Common myeloid progenitor, CD34-positive (primary cell): ENCODE measurements at regions not wholly inside any gene's neighbourhood (a gene's known extent, or its start where the extent isn't known, plus 50 kb on each side); places are given as distances from the start of the nearest gene placed in this dataset.
"Not testable (repeated sequence)": the region's sequence is repeated elsewhere in the genome, so short reads cannot be mapped to it uniquely, and the experiment has no call there.

ENCODE experiments used
- CTCF ChIA-PET: fragments of 350-600 bp; sonication (Branson Sonifier 250); formaldehyde crosslinking; loops from one replicate; lab custom pipeline; 2021; ENCODE audit warnings: antibody characterized with exemption; lab: Charles Lee
- POLR2A ChIA-PET: fragments of 350-600 bp; sonication (Branson Sonifier 250); formaldehyde crosslinking; loops from one replicate; lab custom pipeline; 2021; ENCODE audit warnings: antibody characterized with exemption; lab: Charles Lee
- DNase-seq, 3 donors: peaks; one replicate each; pipeline versions ENCODE4 v3.0.0 to v3.0.0-alpha.2; 2013
- H3K27ac ChIP-seq, 2 experiments: 1 replicate in 1 of 2; 2 replicates in 1 of 2; pipeline ENCODE4 v1.7.0; 2013; ENCODE audit warnings: inconsistent platforms in 2 of 2, low read length in 2 of 2, mild to moderate bottlenecking in 2 of 2, low read depth in 1 of 2, moderate library complexity in 1 of 2; ENCODE audit not compliant: severe bottlenecking in 2 of 2, insufficient read depth in 1 of 2, poor library complexity in 1 of 2
- H3K27me3 ChIP-seq, 5 experiments: replicated peaks in 2 of 5; 1 replicate in 3 of 5; 2 replicates in 2 of 5; pipeline versions ENCODE4 v1.6.1 to v1.7.0; 2013; ENCODE audit warnings: low read length in 4 of 5, mild to moderate bottlenecking in 2 of 5, moderate library complexity in 2 of 5, inconsistent platforms in 1 of 5; ENCODE audit not compliant: insufficient read depth in 5 of 5, control insufficient read depth in 4 of 5
- H3K36me3 ChIP-seq, 4 experiments: 1 replicate in 2 of 4; 2 replicates in 2 of 4; pipeline versions ENCODE4 v1.6.1 to v1.7.0; 2013; ENCODE audit warnings: low read length in 3 of 4, control low read depth in 1 of 4, mild to moderate bottlenecking in 1 of 4; ENCODE audit not compliant: control insufficient read depth in 4 of 4, insufficient read depth in 4 of 4
- H3K4me1 ChIP-seq, 4 experiments: 1 replicate in 3 of 4; 2 replicates in 1 of 4; pipeline versions ENCODE4 v1.6.1 to v1.7.1; 2013; ENCODE audit warnings: low read length in 3 of 4, mild to moderate bottlenecking in 3 of 4, control low read depth in 1 of 4, inconsistent platforms in 1 of 4, moderate library complexity in 1 of 4; ENCODE audit not compliant: control insufficient read depth in 4 of 4, insufficient read depth in 4 of 4; ENCODE audit errors: control extremely low read depth in 1 of 4
- H3K4me3 ChIP-seq, 7 experiments: 1 replicate in 4 of 7; 2 replicates in 3 of 7; pipeline versions ENCODE4 v1.5.1 to v1.7.0; 2013; ENCODE audit warnings: mild to moderate bottlenecking in 7 of 7, low read length in 6 of 7, moderate library complexity in 6 of 7, inconsistent platforms in 2 of 7, low read depth in 2 of 7, control low read depth in 1 of 7; ENCODE audit not compliant: insufficient read depth in 4 of 7, control insufficient read depth in 1 of 7; ENCODE audit errors: extremely low read depth in 1 of 7
- H3K9me3 ChIP-seq, 5 experiments: 1 replicate in 4 of 5; 2 replicates in 1 of 5; pipeline versions ENCODE4 v1.6.1 to v1.7.1; 2013; ENCODE audit warnings: low read length in 4 of 5, mild to moderate bottlenecking in 2 of 5, inconsistent platforms in 1 of 5, low read depth in 1 of 5, moderate library complexity in 1 of 5; ENCODE audit not compliant: control insufficient read depth in 4 of 5, insufficient read depth in 2 of 5; ENCODE audit errors: control extremely low read depth in 1 of 5
- WGBS: methylation state at CpG from one replicate; pipeline ENCODE4 v1.1.5; 2013; ENCODE audit not compliant: insufficient coverage; 5-methylcytosine and 5-hydroxymethylcytosine counted together

DNA sequence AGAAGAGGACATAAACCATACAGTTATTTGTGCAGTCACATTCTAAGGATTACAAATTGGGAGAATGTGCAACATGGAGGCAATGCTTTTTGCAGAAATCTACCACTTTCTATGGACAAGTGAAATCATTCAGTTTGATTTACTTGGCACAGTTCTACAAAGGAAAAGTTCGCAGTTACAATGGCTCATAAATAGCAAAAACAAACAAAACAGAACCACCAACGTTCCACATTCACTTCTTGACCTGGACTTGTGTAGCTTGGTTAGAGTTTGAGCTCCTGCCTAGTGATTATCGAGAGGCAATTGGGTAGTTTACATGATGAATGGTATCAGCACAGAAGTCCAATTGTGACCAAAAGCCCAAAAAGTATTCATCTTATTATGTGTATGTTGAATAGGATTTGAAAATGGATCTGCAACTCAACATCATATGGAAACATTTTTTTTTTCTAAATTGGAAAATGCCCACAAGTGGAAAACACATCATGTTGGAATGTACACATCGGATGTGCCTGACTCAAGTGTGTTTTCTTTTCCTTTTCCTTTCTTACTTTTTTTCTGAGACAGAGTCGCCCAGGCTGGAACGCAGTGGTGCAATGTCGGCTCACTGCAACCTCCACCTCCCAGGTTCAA lies 123.8 kb downstream of the LUZP4 start:
- WGBS: 96% methylated on average over 4 of the region's 7 CpGs
- CTCF ChIA-PET: no interaction called here
- no peak for DNase-seq
- no peaks in the 10 kb centered on the region for H3K36me3 ChIP-seq
- POLR2A ChIA-PET: no interaction called here
- H3K9me3 ChIP-seq: no peaks in the 10 kb centered on the region
- peaks cover 0 to 8% (median 0%) of the 10 kb centered on the region in 5 experiments for H3K27me3 ChIP-seq
- H3K27ac ChIP-seq: no peak overlapping the region
- no peaks in the 10 kb centered on the region for H3K4me1 ChIP-seq
- H3K4me3 ChIP-seq: no peak overlapping the region

DNA sequence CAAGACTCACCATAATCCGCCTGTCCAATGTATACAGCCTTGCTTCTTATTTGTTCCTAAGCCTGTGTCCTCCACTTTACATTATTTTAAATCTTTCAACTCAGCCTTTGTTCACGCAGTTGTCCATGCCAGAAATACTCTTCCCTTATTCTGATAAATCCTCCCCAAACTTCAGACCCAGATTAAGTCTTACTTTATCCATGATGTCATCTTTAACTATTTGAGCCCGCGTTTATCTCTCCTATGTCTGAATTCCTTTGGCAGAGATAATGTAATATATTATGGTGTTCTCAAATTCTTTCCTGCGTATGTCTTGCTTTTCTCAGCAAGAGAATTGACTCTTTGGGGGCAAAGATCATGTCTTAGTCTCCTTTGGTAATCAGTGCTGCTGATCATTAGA lies 129.6 kb downstream of the LUZP4 start:
- DNase-seq: no peak
- peaks cover 0 to 7% (median 0%) of the 10 kb centered on the region in 5 experiments for H3K27me3 ChIP-seq
- H3K4me1 ChIP-seq: no peaks in the 10 kb centered on the region
- ChIA-PET POLR2A (no interaction called here), CTCF (no interaction called here)
- 76% methylated on average over 2 of the region's 5 CpGs for WGBS
- no peaks in the 10 kb centered on the region for H3K9me3 ChIP-seq
- no peaks in the 10 kb centered on the region for H3K36me3 ChIP-seq
- H3K4me3 ChIP-seq: no peak overlapping the region
- H3K27ac ChIP-seq: no peak overlapping the region

DNA sequence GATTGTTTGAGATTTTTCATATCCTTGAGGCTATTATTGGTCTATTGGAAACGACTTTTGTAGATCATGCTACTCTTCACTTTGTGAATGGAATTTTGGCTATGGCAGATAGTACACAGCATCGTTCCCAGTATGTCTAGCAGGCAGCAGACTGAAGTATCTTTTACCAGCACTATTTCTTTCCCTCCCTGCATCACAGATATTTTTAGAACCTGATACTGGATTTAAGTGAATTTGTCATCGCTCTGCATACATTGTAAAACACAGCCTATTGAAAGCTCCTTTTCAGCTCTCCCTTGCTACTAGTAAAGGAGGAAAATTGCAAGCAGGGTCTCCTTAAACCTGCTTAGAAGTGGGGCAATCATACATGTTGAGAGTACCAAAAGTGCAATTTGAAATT lies 133.6 kb downstream of the LUZP4 start:
- DNase-seq: no peak
- no peak overlapping the region for H3K4me3 ChIP-seq
- peaks cover 0 to 3% (median 0%) of the 10 kb centered on the region in 5 experiments for H3K9me3 ChIP-seq
- no peaks in the 10 kb centered on the region for H3K36me3 ChIP-seq
- H3K27ac ChIP-seq: no peak overlapping the region
- ChIA-PET POLR2A (interaction anchor here (0.6 kb wide), 1 partner anchor 52 kb away, joined by 3 read pairs; no protein-coding TSS in a partner anchor), CTCF (no interaction called here)
- H3K27me3 ChIP-seq: peaks cover 0 to 7% (median 0%) of the 10 kb centered on the region in 5 experiments
- H3K4me1 ChIP-seq: no peaks in the 10 kb centered on the region
- 71% methylated on average over 1 of the region's 3 CpGs for WGBS

DNA sequence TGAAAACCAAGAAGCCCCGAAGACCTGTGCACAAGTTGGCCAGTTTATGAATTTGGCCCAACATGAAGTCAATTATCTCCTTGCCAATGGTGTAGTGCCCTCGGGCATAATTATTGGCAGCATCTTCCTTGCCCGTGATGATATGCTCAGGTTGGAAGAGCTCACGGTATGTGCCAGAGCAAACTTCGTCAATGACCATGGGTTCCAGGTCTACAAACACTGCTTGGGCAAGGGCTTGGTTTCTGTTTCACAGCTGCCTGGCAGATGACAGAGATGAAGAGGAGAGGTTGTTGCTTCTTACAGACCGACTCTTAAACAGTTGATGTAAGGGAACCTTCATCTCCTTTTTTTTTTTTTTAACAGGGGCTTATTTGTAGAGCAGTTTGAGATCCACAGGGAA lies 135.6 kb upstream of the PLS3 start:
- POLR2A ChIA-PET: interaction anchor here (0.7 kb wide), 1 partner anchor 196 kb away, joined by 8 read pairs; no protein-coding TSS in a partner anchor
- no peak for DNase-seq
- CTCF ChIA-PET: no interaction called here
- Histone ChIP-seq H3K4me3 (no peak overlapping the region), H3K4me1 (no peaks in the 10 kb centered on the region), H3K36me3 (no peaks in the 10 kb centered on the region), H3K27me3 (peaks cover 0 to 4% (median 0%) of the 10 kb centered on the region in 5 experiments), H3K9me3 (peaks cover 0 to 3% (median 0%) of the 10 kb centered on the region in 5 experiments), H3K27ac (no peak overlapping the region)
- 76% methylated on average over 5 of the region's 6 CpGs for WGBS

DNA sequence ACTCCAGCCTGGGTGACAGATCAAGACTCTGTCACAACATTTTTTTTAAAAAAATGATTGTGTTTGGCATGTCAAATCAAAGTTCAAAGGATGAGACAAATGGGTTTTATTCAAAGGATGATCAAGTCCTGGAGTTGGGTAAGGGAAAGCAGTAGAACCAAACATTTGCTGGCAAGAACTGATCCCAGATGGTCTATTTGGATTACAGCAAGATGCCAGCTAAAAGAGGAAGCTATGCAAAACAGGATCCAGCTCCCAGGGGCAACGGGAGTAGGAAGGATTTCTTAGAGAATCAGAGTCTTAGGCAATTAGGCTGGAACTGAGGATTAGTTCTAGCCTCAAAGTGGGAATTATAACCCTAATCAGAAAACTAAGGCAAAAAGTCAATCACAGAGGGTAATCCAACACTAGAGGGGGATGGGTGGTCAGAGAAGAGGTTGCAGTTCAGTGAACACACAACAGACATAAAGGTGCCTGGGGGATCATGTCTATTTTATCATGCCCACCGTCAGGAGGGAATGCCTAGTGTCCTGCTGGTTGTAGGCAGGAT lies 133.0 kb upstream of the PLS3 start:
- 57% methylated on average over 1 of the region's 2 CpGs for WGBS
- DNase-seq: no peak
- POLR2A ChIA-PET: no interaction called here

DNA sequence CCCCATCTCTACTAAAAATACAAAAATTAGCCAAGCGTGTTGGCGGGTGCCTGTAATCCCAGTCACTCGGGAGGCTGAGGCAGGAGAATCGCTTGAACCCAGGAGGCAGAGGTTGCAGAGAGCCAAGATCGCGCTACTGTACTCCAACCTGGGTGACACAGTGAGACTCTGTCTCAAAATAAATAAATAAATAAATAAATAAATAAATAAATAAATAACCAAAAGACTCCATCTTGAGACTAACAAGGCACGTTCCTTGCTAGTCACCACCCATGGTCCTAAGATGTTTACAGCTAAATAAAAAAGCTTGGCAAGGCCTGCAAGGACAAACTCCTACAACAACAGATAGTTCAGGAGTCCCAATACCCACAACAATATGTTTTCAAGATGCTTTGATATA lies 126.1 kb upstream of the PLS3 start:
- H3K27ac ChIP-seq, POLR2A ChIA-PET, H3K4me3 ChIP-seq, CTCF ChIA-PET, H3K36me3 ChIP-seq, DNase-seq, H3K4me1 ChIP-seq, H3K27me3 ChIP-seq, H3K9me3 ChIP-seq: not testable (repeated sequence)
- WGBS: 100% methylated on average over 1 of the region's 7 CpGs

More for the DNA sequence above, 133.0 kb upstream of the PLS3 start:
- H3K27me3 ChIP-seq: no peaks in the 10 kb centered on the region
- no peak overlapping the region for H3K27ac ChIP-seq
- CTCF ChIA-PET: no interaction called here
- H3K4me1 ChIP-seq: no peaks in the 10 kb centered on the region
- no peak overlapping the region for H3K4me3 ChIP-seq
- H3K9me3 ChIP-seq: peaks cover 0 to 3% (median 0%) of the 10 kb centered on the region in 5 experiments
- no peaks in the 10 kb centered on the region for H3K36me3 ChIP-seq

DNA sequence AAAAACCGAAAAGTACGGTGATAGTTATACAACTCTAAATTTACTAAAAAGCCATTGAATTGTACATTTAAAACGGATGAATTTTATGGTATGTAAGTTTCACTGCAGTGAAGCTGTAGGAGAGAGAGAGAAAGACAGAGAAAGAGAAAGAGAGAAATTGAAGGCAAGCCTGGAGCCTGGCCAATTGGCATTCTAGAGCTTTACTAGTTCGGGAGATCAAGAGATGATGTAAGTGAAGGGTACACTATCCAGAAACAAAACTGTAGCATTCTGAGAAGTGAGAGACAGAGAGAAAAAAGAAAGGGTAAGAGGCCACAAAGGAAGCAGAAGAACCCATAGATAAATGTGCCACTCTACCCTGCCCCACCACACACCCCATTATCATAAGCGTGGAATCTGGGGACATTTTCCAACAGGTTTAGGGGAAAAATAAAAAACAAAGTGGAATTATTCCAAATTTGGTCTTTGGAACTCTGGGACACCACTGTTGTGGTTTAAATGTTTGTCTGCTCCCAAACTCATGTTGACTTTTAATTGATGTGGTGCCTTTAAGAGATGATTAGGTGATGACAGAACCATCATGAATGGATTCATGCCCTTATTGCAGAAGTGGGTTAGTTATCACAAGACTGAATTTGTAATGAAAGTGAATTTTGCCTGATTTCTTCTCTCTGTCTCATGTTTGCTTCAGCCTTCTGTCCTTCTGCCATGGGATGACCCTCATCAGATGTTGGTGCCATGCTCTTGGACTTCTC lies 123.0 kb upstream of the PLS3 start:
- ChIA-PET POLR2A (no interaction called here), CTCF (no interaction called here)
- Histone ChIP-seq H3K4me1 (no peaks in the 10 kb centered on the region), H3K36me3 (no peaks in the 10 kb centered on the region), H3K9me3 (no peaks in the 10 kb centered on the region), H3K27me3 (no peaks in the 10 kb centered on the region), H3K4me3 (no peak overlapping the region), H3K27ac (no peak overlapping the region)
- WGBS: 100% methylated on average over 2 of the region's 5 CpGs
- no peak for DNase-seq
